WI38 (cell line): ENCODE measurements at regions not wholly inside any gene's neighbourhood (a gene's known extent, or its start where the extent isn't known, plus 50 kb on each side); places are given as distances from the start of the nearest gene placed in this dataset.
"Not testable (repeated sequence)": the region's sequence is repeated elsewhere in the genome, so short reads cannot be mapped to it uniquely, and the experiment has no call there.

Experiments
- H3K4me3 ChIP-seq: 2 replicates; pipeline ENCODE4 v1.5.1; 2011; ENCODE audit warnings: low read depth, mild to moderate bottlenecking, control low read depth, low read length
- TF ChIP-seq, protein P1 (sequence below): IDR thresholded peaks from 2 replicates; pipeline ENCODE4 v1.5.1; 2012; ENCODE audit warnings: low read depth, mild to moderate bottlenecking, control low read depth, low read length

DNA sequence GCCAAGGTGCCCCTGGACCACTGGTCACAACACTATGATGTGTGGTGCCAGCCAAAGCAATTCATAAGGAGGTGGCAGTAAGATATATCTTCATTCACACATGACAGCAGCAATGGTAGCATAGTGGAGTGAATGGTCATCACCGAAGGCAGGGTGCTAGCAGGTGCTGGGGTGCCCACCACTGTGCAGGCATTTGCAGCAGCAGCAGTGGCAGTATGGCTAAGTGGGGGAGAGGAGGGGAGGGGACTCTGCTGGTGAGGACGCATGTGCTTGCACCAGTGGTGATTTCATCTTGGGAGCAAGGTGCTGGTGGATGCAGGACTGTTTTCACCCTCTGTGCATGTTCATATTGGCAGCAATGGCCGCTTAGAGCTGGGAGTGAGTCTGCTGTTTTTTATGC, 419.1 kb upstream of the KLHL4 start:
- TF ChIP-seq, protein P1, sequence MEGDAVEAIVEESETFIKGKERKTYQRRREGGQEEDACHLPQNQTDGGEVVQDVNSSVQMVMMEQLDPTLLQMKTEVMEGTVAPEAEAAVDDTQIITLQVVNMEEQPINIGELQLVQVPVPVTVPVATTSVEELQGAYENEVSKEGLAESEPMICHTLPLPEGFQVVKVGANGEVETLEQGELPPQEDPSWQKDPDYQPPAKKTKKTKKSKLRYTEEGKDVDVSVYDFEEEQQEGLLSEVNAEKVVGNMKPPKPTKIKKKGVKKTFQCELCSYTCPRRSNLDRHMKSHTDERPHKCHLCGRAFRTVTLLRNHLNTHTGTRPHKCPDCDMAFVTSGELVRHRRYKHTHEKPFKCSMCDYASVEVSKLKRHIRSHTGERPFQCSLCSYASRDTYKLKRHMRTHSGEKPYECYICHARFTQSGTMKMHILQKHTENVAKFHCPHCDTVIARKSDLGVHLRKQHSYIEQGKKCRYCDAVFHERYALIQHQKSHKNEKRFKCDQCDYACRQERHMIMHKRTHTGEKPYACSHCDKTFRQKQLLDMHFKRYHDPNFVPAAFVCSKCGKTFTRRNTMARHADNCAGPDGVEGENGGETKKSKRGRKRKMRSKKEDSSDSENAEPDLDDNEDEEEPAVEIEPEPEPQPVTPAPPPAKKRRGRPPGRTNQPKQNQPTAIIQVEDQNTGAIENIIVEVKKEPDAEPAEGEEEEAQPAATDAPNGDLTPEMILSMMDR = no peak
- no peak overlapping the region for H3K4me3 ChIP-seq

DNA sequence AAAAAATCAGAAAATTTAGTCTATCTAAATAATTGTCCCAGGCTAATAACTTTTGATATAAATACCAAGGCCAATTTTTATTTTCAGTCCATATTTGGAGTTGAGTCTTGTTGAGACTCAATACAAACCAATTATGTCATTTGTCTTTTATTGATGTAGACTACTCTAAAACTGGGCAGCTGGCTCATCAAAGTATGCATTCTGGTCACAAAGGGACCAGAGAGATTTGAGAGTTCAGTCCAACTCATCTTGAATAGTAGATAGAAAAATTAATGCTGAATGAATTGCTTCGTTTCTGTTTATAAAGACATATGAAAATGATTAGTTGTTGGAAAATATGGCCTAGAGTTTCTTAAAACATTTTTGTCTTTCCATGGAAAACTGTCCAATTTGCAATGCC, 412.5 kb upstream of the KLHL4 start:
- TF ChIP-seq, protein P1 = no peak
- no peak overlapping the region for H3K4me3 ChIP-seq

DNA sequence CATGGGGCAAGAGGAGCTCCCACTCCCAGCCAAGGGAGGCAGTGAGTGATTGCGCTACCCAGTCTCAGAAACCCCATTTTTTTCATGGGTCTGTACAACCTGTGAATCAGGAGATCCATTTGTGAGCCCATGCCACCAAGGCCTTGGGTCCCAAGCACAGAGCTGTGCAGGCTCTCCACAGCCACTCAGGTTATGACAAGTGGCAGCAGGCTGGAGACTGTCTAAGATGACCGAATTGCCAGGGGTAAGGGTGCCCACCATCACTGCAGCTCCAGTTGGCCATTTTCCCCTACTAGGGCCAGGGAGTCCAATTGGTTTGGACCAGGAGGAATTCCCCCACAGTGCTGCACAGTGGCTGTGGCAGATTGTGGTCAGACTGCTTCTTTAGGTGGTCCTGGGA, 407.5 kb upstream of the KLHL4 start:
- no peak overlapping the region for H3K4me3 ChIP-seq
- TF ChIP-seq, protein P1 = no peak

DNA sequence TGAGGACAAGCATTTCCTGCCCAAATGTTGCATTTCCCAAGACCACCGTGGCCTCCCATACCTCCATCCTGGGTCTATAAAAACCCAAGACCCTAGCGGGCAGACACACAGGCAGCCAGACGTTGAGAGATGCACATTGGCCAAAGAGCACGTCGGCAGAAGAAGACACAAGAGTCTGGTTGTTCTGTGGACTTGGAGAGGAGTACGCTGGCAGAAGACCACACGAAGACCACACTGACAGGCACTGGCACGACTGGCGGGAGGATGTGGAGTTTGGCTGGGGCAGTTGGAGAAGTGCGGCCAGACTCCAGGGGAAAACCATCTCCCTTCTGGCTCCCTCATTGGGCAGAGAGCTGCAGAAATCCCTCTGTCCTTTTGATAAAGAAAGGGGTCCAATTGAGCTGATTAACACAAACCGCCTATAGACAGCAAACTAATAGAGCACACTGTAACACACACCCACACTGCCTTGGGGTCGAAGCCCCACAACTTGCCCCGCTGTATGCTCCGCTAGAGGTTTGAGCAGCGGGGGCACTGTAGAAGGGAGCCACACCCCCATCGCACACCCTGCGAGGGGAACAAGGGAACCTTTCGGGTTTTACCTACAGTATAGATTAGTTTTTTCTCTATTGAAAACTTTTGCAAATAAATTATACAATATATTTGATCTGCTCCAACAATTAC, 376.7 kb upstream of the KLHL4 start:
- no peak overlapping the region for H3K4me3 ChIP-seq
- TF ChIP-seq, protein P1 = no peak

DNA sequence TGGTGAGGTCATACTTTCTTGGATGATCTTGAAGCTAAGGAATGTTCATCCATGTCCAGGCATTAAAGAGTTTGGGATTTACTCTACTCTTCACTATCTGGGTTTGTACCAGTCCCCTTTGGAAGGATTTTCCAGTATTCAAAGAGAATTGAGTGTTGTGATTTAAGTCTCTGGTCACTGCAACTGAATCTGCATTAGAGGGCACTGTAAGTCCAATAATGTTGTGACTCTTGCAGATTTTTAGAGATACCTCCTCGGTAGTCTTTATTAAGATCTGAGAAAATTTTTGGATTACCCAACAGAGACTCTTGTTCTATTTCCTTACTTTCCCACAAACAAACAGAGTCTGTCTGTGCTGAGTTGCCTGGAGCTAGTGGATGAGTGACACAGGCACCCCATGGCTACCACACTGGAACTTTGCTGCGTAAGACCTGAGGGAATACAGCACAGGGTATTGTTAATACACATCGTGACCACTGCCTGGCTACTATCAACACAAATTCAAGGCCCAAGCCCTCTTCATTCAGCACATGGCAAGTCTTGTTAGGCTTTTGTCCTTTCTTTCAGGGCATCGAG, 357.1 kb upstream of the KLHL4 start:
- no peak overlapping the region for H3K4me3 ChIP-seq
- TF ChIP-seq, protein P1 = no peak

DNA sequence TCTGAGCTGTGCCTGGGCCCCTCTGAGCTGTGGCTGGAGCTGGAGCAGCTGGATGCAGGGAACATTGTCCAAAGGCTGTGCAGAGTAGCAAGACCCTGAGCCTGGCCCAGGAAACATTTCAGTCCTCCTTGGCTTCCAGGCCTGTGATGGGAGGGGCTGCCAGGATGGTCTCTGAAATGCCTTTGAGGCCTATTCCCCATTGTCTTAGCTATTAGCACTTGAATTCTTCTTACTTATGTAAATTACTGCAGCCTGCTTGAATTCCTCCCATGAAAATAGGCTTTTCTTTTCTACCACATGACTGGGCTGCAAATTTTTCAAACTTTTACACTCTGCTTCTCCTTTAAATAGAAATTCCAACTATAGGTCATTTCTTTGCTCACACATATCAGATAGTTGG, 349.8 kb upstream of the KLHL4 start:
- TF ChIP-seq, protein P1 = no peak
- H3K4me3 ChIP-seq = no peak overlapping the region

DNA sequence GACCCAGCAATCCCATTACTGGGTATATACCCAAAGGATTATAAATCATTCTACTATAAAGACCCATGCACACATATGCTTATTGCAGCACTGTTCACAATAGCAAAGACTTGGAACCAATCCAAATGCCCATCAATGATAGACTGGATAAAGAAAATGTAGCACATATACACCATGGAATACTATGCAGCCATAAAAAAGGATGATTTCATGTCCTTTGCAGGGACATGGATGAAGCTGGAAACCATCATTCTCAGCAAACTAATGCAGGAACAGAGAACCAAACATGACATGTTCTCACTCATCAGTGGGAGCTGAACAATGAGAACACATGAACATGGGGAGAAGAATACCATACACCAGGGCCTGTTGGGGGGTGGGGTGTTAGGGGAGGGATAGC, 339.6 kb upstream of the KLHL4 start:
- H3K4me3 ChIP-seq = not testable (repeated sequence)
